Suprapubic skin (tissue), 3 donors: ENCODE measurements at regions not wholly inside any gene's neighbourhood (a gene's known extent, or its start where the extent isn't known, plus 50 kb on each side); places are given as distances from the start of the nearest gene placed in this dataset.

Experiments
- CTCF ChIP-seq, 2 donors: fragments of 200-600 bp in 1 of 2; fragments of 450-650 bp in 1 of 2; sonication (generic) in 1 of 2; IDR thresholded peaks; one replicate each; pipeline ENCODE4 v1.5.1; 2016 to 2019; ENCODE audit warnings: antibody characterized with exemption in 2 of 2, mild to moderate bottlenecking in 1 of 2, moderate library complexity in 1 of 2
- POLR2AphosphoS5 ChIP-seq, 3 donors: sonication (generic); formaldehyde crosslinking; IDR thresholded peaks; one replicate each; pipeline ENCODE4 v1.6.1; 2017; ENCODE audit warnings: antibody characterized with exemption in 3 of 3

DNA sequence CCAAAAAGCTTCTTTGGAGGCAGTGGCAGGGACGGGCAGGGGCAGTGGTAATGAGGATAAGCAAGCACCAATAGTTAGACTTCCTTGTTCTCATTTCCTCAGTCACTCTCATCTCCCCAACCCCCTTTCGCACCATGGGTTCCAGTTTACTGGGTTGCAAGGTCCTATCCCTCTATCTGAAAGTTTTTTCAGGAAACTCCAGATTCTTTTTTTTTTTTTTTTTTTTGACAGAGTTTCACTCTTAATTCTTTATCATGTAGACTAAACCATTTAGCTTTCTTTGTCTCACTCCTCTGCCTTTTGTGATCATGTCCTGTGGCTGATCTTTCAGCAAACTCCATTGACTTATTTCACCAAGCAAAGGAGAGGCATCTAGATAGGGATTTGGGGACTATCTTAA, 51.4 kb upstream of the GMDS start:
- no peak for TF ChIP-seq CTCF (IDR thresholded peaks at IDR 0.05)
- TF ChIP-seq POLR2AphosphoS5 (IDR thresholded peaks at IDR 0.05) = no peak
